ENCODE measurements at regions not wholly inside any gene's neighbourhood (a gene's known extent, or its start where the extent isn't known, plus 50 kb on each side); places are given as distances from the start of the nearest gene placed in this dataset.

GRCh38 chr22:47564651-47565434, 802.4 kb downstream of the TBC1D22A start:
- peak; percentile 8 for DNase-seq (ENCODE audit: low read depth)

GRCh38 chr22:47564158-47564450, 801.7 kb downstream of the TBC1D22A start:
- no peak for DNase-seq (ENCODE audit: low read depth)

GRCh38 chr22:47563406-47564157, 801.1 kb downstream of the TBC1D22A start:
- no peak for DNase-seq (ENCODE audit: low read depth)

GRCh38 chr22:47561766-47562165, 799.3 kb downstream of the TBC1D22A start:
- no peak for DNase-seq (ENCODE audit: low read depth)

- DNase-seq (ENCODE audit: low read depth) = no peak
These were observed 798.7 kb downstream of the TBC1D22A start for GRCh38 chr22:47561115-47561675.

- DNase-seq (ENCODE audit: low read depth) = no peak
These were observed 796.6 kb downstream of the TBC1D22A start for GRCh38 chr22:47558828-47559700.

GRCh38 chr22:47556473-47556872, 794.0 kb downstream of the TBC1D22A start:
- DNase-seq (ENCODE audit: low read depth) = no peak

GRCh38 chr22:47553436-47553835, 791.0 kb downstream of the TBC1D22A start:
- DNase-seq (ENCODE audit: low read depth) = no peak

- no peak for DNase-seq (ENCODE audit: low read depth)
These were observed 790.2 kb downstream of the TBC1D22A start for GRCh38 chr22:47552541-47553205.

- no peak for DNase-seq (ENCODE audit: low read depth)
These were observed 789.6 kb downstream of the TBC1D22A start for GRCh38 chr22:47552024-47552423.

- DNase-seq (ENCODE audit: low read depth) = no peak
These were observed 789.0 kb downstream of the TBC1D22A start for GRCh38 chr22:47551431-47551775.

GRCh38 chr22:47550524-47551430, 788.3 kb downstream of the TBC1D22A start:
- DNase-seq (ENCODE audit: low read depth) = no peak

GRCh38 chr22:47549741-47550340, 787.4 kb downstream of the TBC1D22A start:
- no peak for DNase-seq (ENCODE audit: low read depth)

- DNase-seq (ENCODE audit: low read depth) = no peak
These were observed 786.7 kb downstream of the TBC1D22A start for GRCh38 chr22:47548953-47549740.

GRCh38 chr22:47547881-47548650, 785.6 kb downstream of the TBC1D22A start:
- DNase-seq (ENCODE audit: low read depth) = no peak

- DNase-seq (ENCODE audit: low read depth) = no peak
These were observed 784.8 kb downstream of the TBC1D22A start for GRCh38 chr22:47547239-47547661.

GRCh38 chr22:47544696-47545095, 782.2 kb downstream of the TBC1D22A start:
- no peak for DNase-seq (ENCODE audit: low read depth)

- DNase-seq (ENCODE audit: low read depth) = no peak
These were observed 781.0 kb downstream of the TBC1D22A start for GRCh38 chr22:47543447-47543846.
